HFFc6 (cell line): ENCODE measurements at regions not wholly inside any gene's neighbourhood (a gene's known extent, or its start where the extent isn't known, plus 50 kb on each side); places are given as distances from the start of the nearest gene placed in this dataset.
"Not testable (repeated sequence)": the region's sequence is repeated elsewhere in the genome, so short reads cannot be mapped to it uniquely, and the experiment has no call there.

Experiments
- DNase-seq: peaks from one replicate; pipeline ENCODE4 v3.0.0-alpha.2; 2018
- H3K27ac Mint-ChIP-seq: 2 replicates; pipeline ENCODE4 v1.8.0; 2020; ENCODE audit warnings: mild to moderate bottlenecking, mixed read lengths
- H3K27me3 Mint-ChIP-seq: 2 replicates; pipeline ENCODE4 v1.8.0; 2021; ENCODE audit warnings: mild to moderate bottlenecking, moderate library complexity, mixed read lengths; ENCODE audit not compliant: insufficient read depth
- H3K36me3 Mint-ChIP-seq: 2 replicates; pipeline ENCODE4 v1.8.0; 2021; ENCODE audit warnings: low read depth, mixed read lengths
- H3K4me1 Mint-ChIP-seq: 2 replicates; pipeline ENCODE4 v1.8.0; 2020; ENCODE audit warnings: low read depth, mixed read lengths
- H3K4me3 Mint-ChIP-seq: 2 replicates; pipeline ENCODE4 v1.8.0; 2020; ENCODE audit warnings: mild to moderate bottlenecking, moderate library complexity, mixed read lengths
- H3K9me3 Mint-ChIP-seq: 2 replicates; pipeline ENCODE4 v1.8.0; 2020; ENCODE audit warnings: mild to moderate bottlenecking, mixed read lengths
- CTCF ChIP-seq: fragments of 200-600 bp; sonication (generic); IDR thresholded peaks from 2 replicates; pipeline ENCODE4 v1.5.0; 2021; ENCODE audit warnings: antibody characterized with exemption, mild to moderate bottlenecking

- H3K27me3 Mint-ChIP-seq = peaks cover 72% of the 10 kb centered on the region
- DNase-seq = no peak
- no peaks in the 10 kb centered on the region for H3K9me3 Mint-ChIP-seq
- no peak for TF ChIP-seq CTCF
- H3K4me1 Mint-ChIP-seq = no peaks in the 10 kb centered on the region
- H3K4me3 Mint-ChIP-seq = no peak overlapping the region
- H3K36me3 Mint-ChIP-seq = no peaks in the 10 kb centered on the region
- no peak overlapping the region for H3K27ac Mint-ChIP-seq
Measured at GRCh38 chr21:33149181-33149580, 79.2 kb downstream of the OLIG1 start.

GRCh38 chr21:33150968-33151367 is 78.8 kb upstream of the IFNAR2 start:
- H3K4me1 Mint-ChIP-seq, H3K4me3 Mint-ChIP-seq, H3K9me3 Mint-ChIP-seq, DNase-seq, H3K27ac Mint-ChIP-seq, H3K36me3 Mint-ChIP-seq: not testable (repeated sequence)
- peaks cover 58% of the 10 kb centered on the region for H3K27me3 Mint-ChIP-seq

- H3K9me3 Mint-ChIP-seq = no peaks in the 10 kb centered on the region
- H3K36me3 Mint-ChIP-seq = no peaks in the 10 kb centered on the region
- H3K4me1 Mint-ChIP-seq = no peaks in the 10 kb centered on the region
- no peak for TF ChIP-seq CTCF
- H3K4me3 Mint-ChIP-seq = no peak overlapping the region
- H3K27ac Mint-ChIP-seq = no peak overlapping the region
- peaks cover 46% of the 10 kb centered on the region for H3K27me3 Mint-ChIP-seq
- no peak for DNase-seq
Measured at GRCh38 chr21:33151941-33152731, 77.6 kb upstream of the IFNAR2 start.

- TF ChIP-seq CTCF = no peak
- Mint-ChIP-seq H3K4me1 (no peaks in the 10 kb centered on the region), H3K27ac (no peak overlapping the region), H3K27me3 (peaks cover 43% of the 10 kb centered on the region), H3K36me3 (no peaks in the 10 kb centered on the region), H3K4me3 (no peak overlapping the region), H3K9me3 (no peaks in the 10 kb centered on the region)
- DNase-seq = no peak
Measured at GRCh38 chr21:33152732-33153130, 77.0 kb upstream of the IFNAR2 start.

- no peak for TF ChIP-seq CTCF
- Mint-ChIP-seq H3K9me3 (no peaks in the 10 kb centered on the region), H3K27ac (no peak overlapping the region), H3K36me3 (no peaks in the 10 kb centered on the region), H3K27me3 (peaks cover 33% of the 10 kb centered on the region), H3K4me1 (no peaks in the 10 kb centered on the region), H3K4me3 (no peak overlapping the region)
- DNase-seq = no peak
Measured at GRCh38 chr21:33155005-33155404, 74.7 kb upstream of the IFNAR2 start.

GRCh38 chr21:33155422-33155821 is 74.3 kb upstream of the IFNAR2 start:
- H3K9me3 Mint-ChIP-seq = no peaks in the 10 kb centered on the region
- H3K36me3 Mint-ChIP-seq = no peaks in the 10 kb centered on the region
- H3K27ac Mint-ChIP-seq = no peak overlapping the region
- no peaks in the 10 kb centered on the region for H3K4me1 Mint-ChIP-seq
- no peak overlapping the region for H3K4me3 Mint-ChIP-seq
- peaks cover 33% of the 10 kb centered on the region for H3K27me3 Mint-ChIP-seq
- TF ChIP-seq CTCF = no peak
- DNase-seq = no peak
